Stimulated activated CD4-positive, alpha-beta T cell treated with anti-CD3 and anti-CD28 coated beads, Interleukin-2, amount 100 ng/mL, for 24 hours (primary cell): ENCODE measurements at regions not wholly inside any gene's neighbourhood (a gene's known extent, or its start where the extent isn't known, plus 50 kb on each side); places are given as distances from the start of the nearest gene placed in this dataset.

ENCODE experiments used
- DNase-seq, 2 donors: peaks; one replicate each; pipeline ENCODE4 v3.0.0-alpha.2; 2020

DNA sequence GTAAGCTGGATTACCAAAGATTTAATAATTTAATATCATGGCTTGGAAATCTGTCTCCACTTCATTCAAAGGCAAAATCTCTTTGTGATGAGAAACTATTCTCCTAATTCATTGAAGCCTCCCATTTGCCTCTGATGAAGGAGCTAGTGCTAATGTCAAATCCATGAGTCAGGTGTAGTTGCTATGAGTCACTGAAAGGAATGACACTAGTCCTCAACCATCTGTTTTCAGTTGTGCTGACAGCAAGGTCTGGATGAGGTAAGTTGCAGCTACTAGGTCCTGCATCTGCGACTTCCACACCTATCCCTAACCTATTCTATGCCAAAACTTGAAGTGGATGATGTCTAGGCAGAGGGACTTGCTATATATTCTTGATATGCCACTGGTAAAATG is 324.0 kb upstream of the UBE2E3 start:
- no peak for DNase-seq

- DNase-seq: no peak
These were observed 324.5 kb upstream of the UBE2E3 start for GRCh38 chr2:180655842-180656454.

- no peak for DNase-seq
These were observed 325.0 kb upstream of the UBE2E3 start for GRCh38 chr2:180655393-180655792.

DNA sequence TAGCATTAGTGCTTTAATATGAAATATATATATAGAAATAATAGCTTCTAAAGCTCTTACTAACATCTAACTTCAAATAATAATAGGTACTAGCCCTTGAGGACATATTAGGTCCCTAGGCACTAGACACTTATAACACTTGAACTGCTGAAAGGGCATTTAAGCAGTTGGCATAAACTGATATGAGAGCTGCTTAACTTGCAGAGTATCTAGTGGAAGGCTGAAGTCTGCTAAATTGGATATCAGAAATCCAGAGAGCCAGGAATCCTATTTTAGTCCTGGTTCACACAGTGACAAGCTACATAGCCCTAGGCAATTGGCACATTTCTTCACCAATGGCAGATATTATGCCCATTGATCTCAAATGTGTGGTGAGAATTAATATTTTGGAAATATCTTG is 326.9 kb upstream of the UBE2E3 start:
- DNase-seq: no peak

- no peak for DNase-seq
These were observed 327.6 kb upstream of the UBE2E3 start for GRCh38 chr2:180652794-180653193.

GRCh38 chr2:180651596-180651995 is 328.8 kb upstream of the UBE2E3 start:
- no peak for DNase-seq

GRCh38 chr2:180647621-180648020 is 332.8 kb upstream of the UBE2E3 start:
- no peak for DNase-seq

GRCh38 chr2:180647221-180647620 is 333.2 kb upstream of the UBE2E3 start:
- DNase-seq: no peak

GRCh38 chr2:180646756-180647155 is 333.6 kb upstream of the UBE2E3 start:
- DNase-seq: no peak

DNA sequence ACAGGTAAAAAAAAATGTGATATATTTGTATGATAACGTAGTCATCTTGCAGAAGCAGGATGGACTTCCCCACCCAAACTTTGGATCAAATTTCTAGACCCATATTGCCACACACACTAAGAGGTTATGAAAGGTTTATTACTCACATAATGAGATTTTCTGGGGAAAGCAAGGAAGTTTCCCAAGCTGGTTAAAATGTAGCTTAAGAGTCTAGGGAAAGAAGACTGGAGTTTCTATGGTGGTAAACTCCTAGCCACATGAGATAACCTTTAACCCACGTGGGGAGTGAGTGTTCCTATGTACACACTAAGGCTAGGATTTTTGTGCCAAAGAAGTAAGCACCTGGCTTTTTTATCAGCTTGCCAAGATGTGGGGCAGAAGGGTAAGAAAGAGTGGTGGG is 335.7 kb upstream of the UBE2E3 start:
- DNase-seq: no peak

- DNase-seq: no peak
These were observed 349.6 kb upstream of the UBE2E3 start for GRCh38 chr2:180630756-180631155.

GRCh38 chr2:180625006-180625844 is 355.2 kb upstream of the UBE2E3 start:
- no peak for DNase-seq

- no peak for DNase-seq
These were observed 358.2 kb upstream of the UBE2E3 start for GRCh38 chr2:180621941-180622918.

GRCh38 chr2:180621366-180621765 is 359.0 kb upstream of the UBE2E3 start:
- DNase-seq: no peak

DNA sequence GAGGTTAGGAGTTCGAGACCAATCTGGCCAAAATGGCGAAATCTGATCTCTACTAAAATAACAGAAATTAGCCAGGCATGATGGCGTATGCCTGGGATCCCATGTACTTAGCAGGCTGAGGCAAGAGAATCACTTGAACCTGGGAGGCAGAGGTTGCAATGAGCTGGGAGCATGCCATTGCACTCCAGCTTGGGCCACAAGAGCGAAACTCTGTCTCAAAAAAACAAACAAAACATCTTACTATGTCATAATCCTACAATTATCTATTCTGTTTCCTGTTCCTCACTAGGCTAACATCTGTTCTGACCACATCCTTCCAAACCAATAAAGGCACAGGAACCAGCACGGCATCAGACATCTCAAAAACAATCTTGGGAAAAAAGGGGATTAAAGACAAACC is 361.8 kb upstream of the UBE2E3 start:
- DNase-seq: no peak

DNA sequence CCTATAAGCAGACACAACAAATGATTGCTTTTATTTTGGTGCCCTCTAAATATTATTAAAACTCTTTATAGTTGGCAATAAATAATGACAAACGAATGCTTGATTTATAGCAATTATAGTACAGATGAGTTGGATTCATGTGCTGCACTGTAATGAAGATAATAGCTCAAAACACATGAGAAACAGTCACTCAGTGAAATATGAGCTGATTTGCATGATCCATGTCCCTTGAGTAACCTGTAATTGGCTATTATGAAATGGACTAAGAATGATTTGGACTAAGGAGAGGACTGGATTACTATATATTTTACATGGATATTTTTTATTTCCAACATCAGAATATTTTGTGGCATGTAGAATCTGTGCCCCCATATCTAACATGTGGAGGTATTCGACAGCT is 365.6 kb upstream of the UBE2E3 start:
- DNase-seq: no peak

- no peak for DNase-seq
These were observed 370.6 kb upstream of the UBE2E3 start for GRCh38 chr2:180609626-180610340.

DNA sequence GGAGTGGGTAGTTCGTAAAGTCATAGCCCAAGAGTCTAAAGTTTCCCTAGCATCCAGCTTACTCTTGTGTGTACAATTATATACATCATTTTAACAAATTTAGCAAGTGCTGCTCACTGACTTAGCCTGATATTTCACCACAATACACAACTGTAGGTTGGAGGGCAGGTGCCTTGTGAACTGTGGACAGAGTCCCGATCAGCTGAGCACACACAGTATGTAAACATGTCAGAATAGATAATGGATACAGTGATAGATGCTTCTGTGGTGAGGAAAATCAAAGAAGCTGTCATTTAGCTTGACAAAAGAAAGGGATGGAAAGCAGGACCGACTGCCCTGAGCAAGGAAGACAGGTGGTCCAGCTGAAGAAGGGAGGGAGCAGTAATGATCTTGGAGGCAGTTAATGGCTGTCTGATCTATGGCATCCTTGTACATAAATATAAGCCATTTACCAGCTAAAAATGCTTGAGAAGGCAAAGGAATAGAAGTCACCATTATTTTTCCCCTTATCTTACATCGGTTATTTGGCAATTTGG is 372.8 kb upstream of the UBE2E3 start:
- DNase-seq: no peak

- no peak for DNase-seq
These were observed 376.3 kb upstream of the UBE2E3 start for GRCh38 chr2:180604077-180604476.

DNA sequence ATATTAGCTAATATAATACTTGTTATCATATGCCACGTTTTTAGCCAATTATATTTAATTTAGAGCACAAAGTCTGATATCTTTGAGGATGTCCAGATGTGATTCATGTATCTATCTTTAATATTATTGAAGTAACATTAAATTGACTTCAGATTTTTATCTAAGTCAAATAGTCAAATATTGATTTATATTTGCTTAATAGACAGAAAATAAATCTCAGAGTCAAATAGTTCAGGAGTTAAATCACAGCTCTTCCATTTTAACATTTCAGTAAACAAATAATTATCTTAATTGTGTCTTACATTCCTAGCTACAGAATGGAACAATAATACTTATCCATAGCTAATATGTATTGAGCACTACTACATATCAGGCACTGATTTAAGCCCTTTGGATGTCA is 379.4 kb upstream of the UBE2E3 start:
- DNase-seq: no peak

DNA sequence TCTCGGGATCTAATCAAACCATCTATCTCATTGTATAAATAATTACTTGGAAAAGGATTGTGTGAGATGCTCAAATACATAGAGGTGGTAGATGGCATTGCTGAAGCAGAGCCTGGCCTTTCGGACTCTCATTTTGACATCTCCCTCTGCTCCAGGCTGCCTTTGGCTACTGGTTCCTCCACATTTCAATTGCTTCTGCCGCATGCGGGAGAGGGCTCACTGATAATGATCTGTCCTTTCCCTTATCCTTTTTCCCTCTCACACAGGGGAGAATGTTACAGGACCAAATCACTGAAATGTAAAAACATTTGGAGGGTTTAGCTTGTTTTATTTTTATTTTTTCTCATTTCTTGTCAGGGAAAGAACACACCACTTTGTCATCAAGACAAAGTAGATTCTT is 380.6 kb upstream of the UBE2E3 start:
- DNase-seq: no peak

- no peak for DNase-seq
These were observed 383.2 kb upstream of the UBE2E3 start for GRCh38 chr2:180597179-180597578.

GRCh38 chr2:180596453-180596852 is 384.0 kb upstream of the UBE2E3 start:
- no peak for DNase-seq
